ENCODE measurements at regions not wholly inside any gene's neighbourhood (a gene's known extent, or its start where the extent isn't known, plus 50 kb on each side); places are given as distances from the start of the nearest gene placed in this dataset.

- in situ Hi-C loops (cut with HindIII; ENCODE audit: low pct_unique_long_range_greater_than_20kb, low sequenced_read_pairs): no loop called here
- no peak for DNase-seq (ENCODE audit: low read depth, low spot score)
These were observed 86.7 kb downstream of the KLF6 start for GRCh38 chr10:3698312-3698711.

- no peak for DNase-seq (ENCODE audit: low read depth, low spot score)
- in situ Hi-C loops (cut with HindIII; ENCODE audit: low pct_unique_long_range_greater_than_20kb, low sequenced_read_pairs): no loop called here
These were observed 91.3 kb downstream of the KLF6 start for GRCh38 chr10:3693698-3694080.

GRCh38 chr10:3693022-3693697 is 91.8 kb downstream of the KLF6 start:
- in situ Hi-C loops (cut with HindIII; ENCODE audit: low pct_unique_long_range_greater_than_20kb, low sequenced_read_pairs): no loop called here

GRCh38 chr10:3692387-3692999 is 92.5 kb downstream of the KLF6 start:
- in situ Hi-C loops (cut with HindIII; ENCODE audit: low pct_unique_long_range_greater_than_20kb, low sequenced_read_pairs): no loop called here
- DNase-seq (ENCODE audit: low read depth, low spot score): no peak

More at GRCh38 chr10:3693022-3693697, 91.8 kb downstream of the KLF6 start:
- DNase-seq (ENCODE audit: low read depth, low spot score): no peak

GRCh38 chr10:3691482-3691881 is 93.5 kb downstream of the KLF6 start:
- DNase-seq (ENCODE audit: low read depth, low spot score): no peak
- in situ Hi-C loops (cut with HindIII; ENCODE audit: low pct_unique_long_range_greater_than_20kb, low sequenced_read_pairs): no loop called here

DNA sequence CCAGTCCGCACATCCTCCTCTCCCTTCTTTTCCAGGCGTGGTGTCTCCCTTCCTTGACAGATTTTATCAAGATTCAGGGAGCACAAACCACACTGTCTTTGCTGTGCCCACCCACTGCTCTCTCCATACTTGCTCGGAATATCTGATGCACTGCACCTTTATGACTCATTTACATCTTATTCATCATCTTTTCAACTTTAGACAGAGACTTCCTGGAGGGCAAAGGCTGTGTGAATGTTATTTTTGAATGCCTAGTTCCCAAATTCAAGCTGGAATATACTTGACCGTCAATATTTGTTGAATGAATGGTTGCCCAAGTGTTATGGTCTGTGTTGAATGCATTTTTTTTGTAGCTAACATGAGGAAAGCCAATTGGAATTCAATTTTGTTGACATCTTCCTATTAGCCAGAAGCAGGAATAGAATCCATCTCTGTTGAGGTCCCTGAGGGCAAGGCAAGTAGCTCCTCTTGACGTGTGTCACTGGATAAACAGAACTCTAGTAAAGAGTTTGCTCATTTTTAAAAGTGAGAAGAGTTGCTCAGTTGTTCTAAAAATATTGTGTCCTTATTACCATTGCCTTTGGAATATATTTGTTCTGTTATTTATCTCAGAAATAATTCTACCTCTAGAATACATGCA is 95.0 kb downstream of the KLF6 start:
- DNase-seq (ENCODE audit: low read depth, low spot score): no peak
- in situ Hi-C loops (cut with HindIII; ENCODE audit: low pct_unique_long_range_greater_than_20kb, low sequenced_read_pairs): no loop called here

GRCh38 chr10:3687510-3688081 is 97.4 kb downstream of the KLF6 start:
- DNase-seq (ENCODE audit: low read depth, low spot score): no peak
- in situ Hi-C loops (cut with HindIII; ENCODE audit: low pct_unique_long_range_greater_than_20kb, low sequenced_read_pairs): no loop called here

DNA sequence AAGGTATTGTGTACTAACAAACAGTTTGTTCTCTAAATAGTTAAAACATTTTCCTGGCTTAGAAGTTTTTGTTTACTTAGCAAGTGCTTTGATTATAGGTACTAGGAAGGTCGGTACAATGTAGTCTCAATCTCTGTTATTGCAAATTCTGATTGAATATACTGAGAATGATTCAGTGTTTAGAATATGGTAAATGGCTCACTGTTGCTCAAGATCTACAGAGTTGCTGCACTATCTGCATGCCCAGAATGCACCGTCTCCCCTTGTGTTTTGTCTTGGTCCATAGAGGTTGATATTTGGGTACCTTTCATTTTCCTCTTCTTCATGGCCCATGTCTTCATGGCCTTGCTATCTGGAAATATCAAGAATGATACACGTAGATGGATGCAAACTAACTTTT is 99.6 kb downstream of the KLF6 start:
- no peak for DNase-seq (ENCODE audit: low read depth, low spot score)
- in situ Hi-C loops (cut with HindIII; ENCODE audit: low pct_unique_long_range_greater_than_20kb, low sequenced_read_pairs): no loop called here

- in situ Hi-C loops (cut with HindIII; ENCODE audit: low pct_unique_long_range_greater_than_20kb, low sequenced_read_pairs): no loop called here
- no peak for DNase-seq (ENCODE audit: low read depth, low spot score)
These were observed 100.1 kb downstream of the KLF6 start for GRCh38 chr10:3684891-3685290.

DNA sequence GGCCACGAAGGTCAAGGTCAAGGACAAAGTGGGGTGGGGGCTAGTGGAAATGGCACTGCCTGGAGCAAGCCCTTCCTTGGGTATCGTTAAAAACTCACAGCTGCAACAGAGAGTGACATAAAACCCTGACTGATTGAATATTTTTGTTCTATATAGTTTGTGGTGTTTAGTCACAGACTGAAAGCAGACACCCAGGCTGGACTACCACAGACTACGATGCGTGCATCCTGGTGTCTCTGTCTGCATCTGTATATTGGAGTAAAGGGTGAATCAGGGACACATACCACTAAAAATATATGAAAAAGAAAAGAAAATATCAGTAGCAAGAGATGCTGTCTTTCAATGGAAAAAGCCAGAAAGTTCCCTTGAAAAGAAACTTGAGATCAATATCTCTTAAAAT is 101.4 kb downstream of the KLF6 start:
- no peak for DNase-seq (ENCODE audit: low read depth, low spot score)
- in situ Hi-C loops (cut with HindIII; ENCODE audit: low pct_unique_long_range_greater_than_20kb, low sequenced_read_pairs): no loop called here

GRCh38 chr10:3682745-3683144 is 102.3 kb downstream of the KLF6 start:
- no peak for DNase-seq (ENCODE audit: low read depth, low spot score)
- in situ Hi-C loops (cut with HindIII; ENCODE audit: low pct_unique_long_range_greater_than_20kb, low sequenced_read_pairs): no loop called here

GRCh38 chr10:3681642-3682554 is 103.1 kb downstream of the KLF6 start:
- in situ Hi-C loops (cut with HindIII; ENCODE audit: low pct_unique_long_range_greater_than_20kb, low sequenced_read_pairs): no loop called here
- DNase-seq (ENCODE audit: low read depth, low spot score): no peak

DNA sequence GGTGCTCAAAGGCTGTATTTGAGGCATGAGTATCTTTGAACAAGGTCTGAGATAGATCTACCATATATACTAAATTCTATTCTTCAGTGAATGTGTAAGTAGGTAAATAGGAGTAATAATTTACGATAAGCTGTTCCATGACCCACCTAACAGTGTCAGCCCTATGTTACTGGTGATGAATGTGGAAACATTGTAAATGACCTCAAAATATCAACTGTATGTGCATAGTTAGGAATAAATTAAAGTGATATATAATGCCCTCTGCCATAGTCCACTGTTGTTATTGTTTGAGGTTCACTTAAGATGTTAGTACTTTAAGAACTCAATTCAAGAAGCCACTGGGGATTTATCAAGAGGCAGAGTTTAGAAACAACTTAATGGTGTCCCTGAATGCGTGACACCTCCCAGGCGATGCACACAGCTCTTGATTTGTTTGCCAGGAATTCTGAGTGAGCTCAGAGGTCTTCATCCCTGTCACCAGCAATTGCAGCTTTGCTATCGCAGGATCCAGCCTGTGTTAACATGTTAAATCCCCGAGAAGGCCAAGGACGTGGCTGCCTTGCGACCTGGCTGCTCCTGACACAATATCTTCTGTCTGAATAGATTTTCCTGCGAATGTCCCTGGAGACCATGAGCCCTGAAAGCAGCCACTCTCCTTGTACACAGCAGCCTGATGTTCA is 104.9 kb downstream of the KLF6 start:
- no peak for DNase-seq (ENCODE audit: low read depth, low spot score)
- in situ Hi-C loops (cut with HindIII; ENCODE audit: low pct_unique_long_range_greater_than_20kb, low sequenced_read_pairs): no loop called here

DNA sequence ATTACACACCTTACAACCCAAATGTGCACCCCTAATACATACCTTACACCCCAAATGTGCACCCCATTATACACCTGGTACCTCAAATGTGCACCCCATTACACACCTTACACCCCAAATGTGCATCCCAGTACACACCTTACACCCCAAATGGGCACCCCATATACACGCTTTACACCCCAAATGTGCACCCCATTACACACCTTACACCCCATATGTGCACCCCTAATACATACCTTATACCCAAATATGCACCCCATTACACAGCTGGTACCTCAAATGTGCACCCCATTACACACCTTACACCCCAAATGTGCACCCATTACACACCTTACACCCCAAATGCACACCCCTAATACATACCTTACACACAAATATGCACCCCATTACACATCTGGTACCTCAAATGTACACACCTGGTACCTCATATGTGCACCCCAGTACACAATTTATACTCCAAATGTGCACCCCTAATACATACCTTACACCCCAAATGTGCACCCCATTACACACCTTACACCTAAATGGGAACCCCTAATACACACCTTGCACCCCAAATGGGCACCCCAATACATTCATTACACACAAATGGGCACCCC is 106.3 kb downstream of the KLF6 start:
- in situ Hi-C loops (cut with HindIII; ENCODE audit: low pct_unique_long_range_greater_than_20kb, low sequenced_read_pairs): no loop called here
- no peak for DNase-seq (ENCODE audit: low read depth, low spot score)

- in situ Hi-C loops (cut with HindIII; ENCODE audit: low pct_unique_long_range_greater_than_20kb, low sequenced_read_pairs): no loop called here
- DNase-seq (ENCODE audit: low read depth, low spot score): no peak
These were observed 108.4 kb downstream of the KLF6 start for GRCh38 chr10:3676564-3676963.

- in situ Hi-C loops (cut with HindIII; ENCODE audit: low pct_unique_long_range_greater_than_20kb, low sequenced_read_pairs): no loop called here
- no peak for DNase-seq (ENCODE audit: low read depth, low spot score)
These were observed 112.8 kb downstream of the KLF6 start for GRCh38 chr10:3672220-3672619.

GRCh38 chr10:3671386-3671955 is 113.5 kb downstream of the KLF6 start:
- in situ Hi-C loops (cut with HindIII; ENCODE audit: low pct_unique_long_range_greater_than_20kb, low sequenced_read_pairs): no loop called here
- DNase-seq (ENCODE audit: low read depth, low spot score): no peak
